H1 (cell line): ENCODE measurements at regions not wholly inside any gene's neighbourhood (a gene's known extent, or its start where the extent isn't known, plus 50 kb on each side); places are given as distances from the start of the nearest gene placed in this dataset.

ENCODE experiments used
- EZH2 ChIP-seq: fragments of 200-600 bp; sonication (generic); IDR thresholded peaks from 2 replicates; pipeline ENCODE4 v1.7.1; 2012; ENCODE audit warnings: low read depth, mild to moderate bottlenecking, moderate library complexity, low read length, inconsistent platforms; ENCODE audit not compliant: severe bottlenecking
- POU5F1 ChIP-seq: IDR thresholded peaks from 2 replicates; pipeline ENCODE4 v1.6.1; 2011; ENCODE audit warnings: low read depth, mild to moderate bottlenecking, low read length, moderate library complexity
- RNF2 ChIP-seq: fragments of 200-900, 300-1000 bp; sonication (generic); IDR thresholded peaks from 2 replicates; pipeline ENCODE4 v1.7.1; 2016; ENCODE audit warnings: borderline replicate concordance, low read depth, mild to moderate bottlenecking, antibody characterized with exemption, low read length; ENCODE audit not compliant: poor library complexity, severe bottlenecking; ENCODE audit errors: missing control alignments
- TF ChIP-seq, protein P1 (sequence below): IDR thresholded peaks from 2 replicates; pipeline ENCODE4 v1.6.1; 2012; ENCODE audit warnings: low read length, inconsistent platforms
- TF ChIP-seq, protein P2 (sequence below): IDR thresholded peaks from 2 replicates; pipeline ENCODE4 v1.6.1; 2011; ENCODE audit warnings: low read depth, mild to moderate bottlenecking, low read length; ENCODE audit not compliant: insufficient read depth

DNA sequence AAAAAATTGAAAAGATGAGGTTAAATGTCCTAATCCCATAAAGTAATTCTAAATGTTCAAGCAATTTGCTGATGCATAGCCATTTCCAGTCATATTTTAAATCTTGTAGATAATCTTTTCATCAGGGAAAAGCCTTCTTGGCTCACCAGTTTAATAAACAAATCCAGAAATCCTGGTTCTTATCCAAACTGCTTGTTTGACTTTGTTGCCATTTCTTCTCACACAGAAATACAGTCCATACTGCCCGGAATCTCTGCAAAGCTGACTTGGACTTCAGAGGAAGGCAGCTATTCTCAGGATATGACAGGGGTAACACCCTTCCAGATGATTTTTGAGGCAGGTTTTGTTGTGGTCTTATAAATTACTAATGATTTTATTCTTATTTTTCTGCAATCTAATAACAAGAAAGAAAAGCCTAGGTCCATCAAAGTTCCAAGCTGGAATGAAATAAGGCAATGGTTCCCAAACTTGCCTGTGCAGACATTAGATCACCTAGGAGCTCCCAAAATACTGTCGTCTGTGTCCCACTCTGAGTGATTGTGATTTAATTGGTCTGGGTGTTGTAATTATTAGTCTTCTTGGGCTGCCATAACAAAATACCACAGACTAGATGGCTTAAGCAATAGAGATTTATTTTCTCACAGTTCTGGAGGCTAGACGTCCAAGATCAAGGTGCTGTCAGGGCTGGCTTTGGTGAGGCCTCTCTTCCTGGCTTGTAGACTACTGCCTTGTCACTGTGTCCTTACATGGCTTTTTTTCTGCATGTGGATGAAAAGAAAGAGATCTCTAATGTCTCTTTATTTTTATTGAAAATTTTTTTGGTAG lies 55.1 kb upstream of the RCE1 start (continued):
- TF ChIP-seq RNF2: no peak
- TF ChIP-seq POU5F1: no peak
- TF ChIP-seq, protein P1, sequence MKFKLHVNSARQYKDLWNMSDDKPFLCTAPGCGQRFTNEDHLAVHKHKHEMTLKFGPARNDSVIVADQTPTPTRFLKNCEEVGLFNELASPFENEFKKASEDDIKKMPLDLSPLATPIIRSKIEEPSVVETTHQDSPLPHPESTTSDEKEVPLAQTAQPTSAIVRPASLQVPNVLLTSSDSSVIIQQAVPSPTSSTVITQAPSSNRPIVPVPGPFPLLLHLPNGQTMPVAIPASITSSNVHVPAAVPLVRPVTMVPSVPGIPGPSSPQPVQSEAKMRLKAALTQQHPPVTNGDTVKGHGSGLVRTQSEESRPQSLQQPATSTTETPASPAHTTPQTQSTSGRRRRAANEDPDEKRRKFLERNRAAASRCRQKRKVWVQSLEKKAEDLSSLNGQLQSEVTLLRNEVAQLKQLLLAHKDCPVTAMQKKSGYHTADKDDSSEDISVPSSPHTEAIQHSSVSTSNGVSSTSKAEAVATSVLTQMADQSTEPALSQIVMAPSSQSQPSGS: no peak
- TF ChIP-seq, protein P2, sequence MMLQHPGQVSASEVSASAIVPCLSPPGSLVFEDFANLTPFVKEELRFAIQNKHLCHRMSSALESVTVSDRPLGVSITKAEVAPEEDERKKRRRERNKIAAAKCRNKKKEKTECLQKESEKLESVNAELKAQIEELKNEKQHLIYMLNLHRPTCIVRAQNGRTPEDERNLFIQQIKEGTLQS: no peak
- no peak for TF ChIP-seq EZH2
